Ectodermal cell (in vitro differentiated cells): ENCODE measurements at regions not wholly inside any gene's neighbourhood (a gene's known extent, or its start where the extent isn't known, plus 50 kb on each side); places are given as distances from the start of the nearest gene placed in this dataset.

ENCODE experiments used
- H3K27ac ChIP-seq: 2 replicates; pipeline ENCODE4 v1.7.0; 2013; ENCODE audit warnings: mild to moderate bottlenecking, low read depth, low read length; ENCODE audit not compliant: insufficient read depth, poor library complexity, severe bottlenecking
- H3K27me3 ChIP-seq: 2 replicates; pipeline ENCODE4 v1.7.0; 2013; ENCODE audit warnings: mild to moderate bottlenecking, low read length; ENCODE audit not compliant: insufficient read depth, control insufficient read depth, poor library complexity, severe bottlenecking
- H3K36me3 ChIP-seq: one replicate; pipeline ENCODE4 v1.7.0; 2013; ENCODE audit warnings: low read length; ENCODE audit not compliant: control insufficient read depth, insufficient read depth
- H3K4me1 ChIP-seq: one replicate; pipeline ENCODE4 v1.7.0; 2013; ENCODE audit warnings: low read length; ENCODE audit not compliant: control insufficient read depth, insufficient read depth
- H3K4me3 ChIP-seq: 2 replicates; pipeline ENCODE4 v1.7.0; 2013; ENCODE audit warnings: low read depth, low read length, control low read depth; ENCODE audit not compliant: insufficient read depth
- H3K9me3 ChIP-seq: 2 replicates; pipeline ENCODE4 v1.7.0; 2013; ENCODE audit warnings: mild to moderate bottlenecking, low read length, moderate library complexity; ENCODE audit not compliant: control insufficient read depth
- WGBS, 2 experiments: methylation state at CpG; one replicate each; pipeline ENCODE4 v1.1.7; 2013; ENCODE audit warnings: missing lambda C conversion rate in 2 of 2; 5-methylcytosine and 5-hydroxymethylcytosine counted together

DNA sequence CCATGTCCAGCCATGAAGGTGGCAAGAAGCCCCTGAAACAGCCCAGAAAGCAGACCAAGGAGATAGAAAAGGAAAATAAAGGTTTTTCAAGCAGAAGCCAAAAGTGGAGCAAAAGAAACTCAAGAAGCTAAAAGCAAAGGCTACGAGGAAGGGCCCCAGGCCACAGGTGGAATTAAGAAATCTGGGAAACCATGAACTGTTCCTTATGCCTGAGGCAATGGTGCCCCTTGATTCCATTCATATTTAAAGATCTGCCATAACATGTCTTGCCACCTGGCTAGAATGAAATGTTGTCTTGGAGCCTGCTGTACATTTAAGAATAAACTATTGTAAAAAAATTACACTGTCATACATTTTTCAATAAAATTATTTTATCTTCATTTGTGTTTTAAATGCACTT is 59.5 kb upstream of the TARS1 start:
- Histone ChIP-seq H3K9me3 (peaks cover 2% of the 10 kb centered on the region), H3K36me3 (no peaks in the 10 kb centered on the region), H3K27ac (no peak overlapping the region), H3K4me1 (no peaks in the 10 kb centered on the region), H3K4me3 (no peak overlapping the region), H3K27me3 (no peaks in the 10 kb centered on the region)
- WGBS, 2 experiments: 85 to 88% methylated on average over 1 of the region's 1 CpG
